ENCODE measurements at regions not wholly inside any gene's neighbourhood (a gene's known extent, or its start where the extent isn't known, plus 50 kb on each side); places are given as distances from the start of the nearest gene placed in this dataset.

DNA sequence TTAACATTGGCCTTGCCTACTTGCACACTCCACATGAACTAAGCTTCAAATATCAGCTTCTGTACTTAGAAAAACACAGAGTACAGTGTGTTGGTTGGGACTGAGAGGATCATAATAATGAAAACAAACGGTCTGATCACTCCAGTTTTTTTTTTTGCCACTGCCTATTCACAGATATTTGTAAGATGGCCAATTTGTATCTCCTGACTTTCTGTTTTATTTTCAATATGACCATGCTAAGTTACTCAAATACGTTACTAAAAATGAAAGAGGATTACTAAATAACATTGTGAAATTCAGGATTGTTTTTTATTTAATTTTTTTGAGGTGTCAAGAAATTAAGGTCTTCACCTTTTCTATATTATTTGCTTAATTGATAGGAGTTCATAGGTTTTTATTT lies 595.1 kb downstream of the TUSC7 start:
- no peak for DNase-seq (ENCODE audit: low spot score)

DNA sequence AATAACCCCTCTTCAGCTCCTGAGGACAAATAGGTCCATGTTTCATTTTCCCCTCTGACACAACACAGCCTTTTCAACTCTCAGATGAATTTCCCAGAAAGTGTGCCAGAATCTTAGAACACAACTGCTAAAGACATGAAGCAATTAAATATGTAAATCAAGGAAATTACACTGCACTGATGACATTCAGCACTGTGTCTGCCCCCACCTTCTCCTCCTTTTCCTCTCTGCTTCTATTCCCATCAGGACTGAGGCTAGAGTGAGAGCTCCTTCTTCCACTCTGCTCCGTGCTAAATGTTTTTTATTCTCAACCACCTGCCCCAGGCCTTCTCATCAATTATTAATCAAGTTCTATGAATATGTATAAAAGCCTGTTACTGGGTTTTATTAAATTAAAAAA lies 596.1 kb downstream of the TUSC7 start:
- no peak for DNase-seq (ENCODE audit: low spot score)

DNA sequence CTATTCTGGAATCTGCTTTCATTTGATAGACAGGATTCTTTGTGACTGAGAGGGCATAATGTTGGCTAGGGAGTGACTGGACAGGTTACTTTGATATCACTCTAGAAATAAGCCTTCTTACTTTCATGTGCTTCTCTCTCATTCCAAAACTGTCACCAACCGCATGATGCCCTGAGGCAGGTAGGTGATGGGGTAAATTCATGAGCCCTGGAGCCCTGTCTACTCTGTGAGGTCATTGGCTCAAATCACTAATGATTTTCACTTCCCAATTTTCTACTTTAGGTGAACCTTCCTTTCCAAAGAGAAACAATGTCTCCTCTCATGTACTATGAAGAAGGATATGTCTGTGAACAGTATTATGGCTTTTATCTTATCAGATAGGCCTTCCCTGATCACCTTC lies 596.7 kb downstream of the TUSC7 start:
- DNase-seq (ENCODE audit: low spot score), result no peak

DNA sequence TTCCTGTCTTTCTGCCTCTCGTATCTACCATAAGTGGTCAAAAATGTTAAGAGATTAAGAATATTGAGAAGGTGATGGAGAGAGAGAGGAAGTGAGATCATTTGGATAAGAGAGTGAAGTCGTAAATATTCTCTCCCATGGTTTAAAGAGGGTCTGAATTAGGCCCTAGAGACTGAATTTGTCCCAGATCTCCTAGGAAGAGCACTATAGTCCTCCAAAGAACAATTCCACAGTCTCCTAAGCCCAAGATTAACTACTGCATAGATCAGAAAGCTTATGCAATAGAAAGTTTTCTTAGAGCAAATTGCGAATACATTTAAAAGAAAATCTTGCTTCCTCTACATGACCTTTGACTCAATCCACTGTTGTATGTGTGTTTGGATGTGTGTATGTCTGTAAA lies 598.8 kb downstream of the TUSC7 start:
- no peak for DNase-seq (ENCODE audit: low spot score)

DNA sequence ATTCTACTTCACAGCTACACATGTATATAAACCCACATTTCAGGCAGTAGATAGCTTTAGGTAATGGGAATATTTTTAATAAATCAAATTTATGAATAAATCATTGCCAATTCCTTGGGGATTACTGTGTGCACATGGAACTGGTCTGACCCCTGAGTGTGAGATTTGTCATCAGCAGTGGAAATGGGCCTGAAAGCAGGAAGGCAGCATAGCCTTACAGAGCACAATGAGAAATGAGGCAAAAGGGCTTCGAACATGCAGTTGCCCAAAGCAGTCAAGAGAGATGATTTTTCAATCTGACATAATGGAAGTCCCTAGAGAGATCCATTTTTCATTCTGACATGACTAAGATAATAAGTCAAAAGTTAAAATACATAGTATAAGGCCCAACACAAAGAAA lies 599.2 kb downstream of the TUSC7 start:
- DNase-seq (ENCODE audit: low spot score), result no peak

DNA sequence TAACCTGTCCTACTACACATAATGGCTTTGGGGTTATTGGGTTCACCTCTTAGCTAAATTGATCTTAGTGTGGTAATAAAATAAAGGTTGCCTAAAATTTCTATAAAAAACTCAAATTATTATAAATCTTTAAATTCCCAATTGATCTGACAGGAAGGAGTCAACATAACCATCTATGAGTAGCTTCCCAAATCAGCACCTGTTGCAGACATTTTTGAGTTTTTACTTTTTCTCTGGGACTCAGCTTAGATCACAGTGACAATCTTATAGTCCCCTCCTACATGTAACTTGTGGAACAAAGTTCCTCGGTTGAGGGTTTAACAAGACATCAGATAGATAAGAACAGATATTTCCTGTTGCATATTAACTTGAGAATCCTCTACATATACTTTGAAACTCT lies 601.0 kb downstream of the TUSC7 start:
- DNase-seq (ENCODE audit: low spot score), result no peak

DNA sequence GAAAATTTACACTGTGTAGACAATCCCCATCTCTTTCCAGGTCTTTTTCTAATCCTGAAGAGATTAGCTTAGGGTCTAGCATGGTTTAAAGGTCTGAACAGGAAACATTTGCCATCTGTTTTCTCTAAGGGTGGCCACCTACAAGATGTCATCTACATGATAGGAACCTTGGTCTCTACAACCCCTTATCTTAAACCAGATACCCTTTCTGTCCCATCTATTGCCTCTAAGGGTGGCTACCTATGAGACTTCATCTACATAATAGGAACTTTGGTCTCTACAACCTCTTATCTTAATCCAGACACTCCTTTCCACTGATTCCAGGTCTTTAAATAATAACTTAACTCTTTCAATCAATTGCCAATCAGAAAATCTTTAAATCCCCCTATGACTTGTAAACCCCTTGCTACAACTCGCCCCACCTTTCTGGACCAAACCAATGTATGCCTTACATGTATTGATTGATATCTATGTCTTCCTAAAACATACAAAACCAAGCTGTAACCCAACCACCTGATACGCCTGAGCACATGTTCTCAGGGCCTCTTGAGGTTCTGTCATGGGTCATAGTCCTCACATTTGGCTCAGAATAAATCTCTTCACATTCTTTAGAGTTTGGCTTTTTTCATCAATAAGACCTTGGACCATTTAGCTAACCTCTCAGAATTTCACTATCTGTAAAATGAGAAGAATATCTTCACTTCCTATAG lies 605.0 kb downstream of the TUSC7 start:
- DNase-seq (ENCODE audit: low spot score), result no peak

DNA sequence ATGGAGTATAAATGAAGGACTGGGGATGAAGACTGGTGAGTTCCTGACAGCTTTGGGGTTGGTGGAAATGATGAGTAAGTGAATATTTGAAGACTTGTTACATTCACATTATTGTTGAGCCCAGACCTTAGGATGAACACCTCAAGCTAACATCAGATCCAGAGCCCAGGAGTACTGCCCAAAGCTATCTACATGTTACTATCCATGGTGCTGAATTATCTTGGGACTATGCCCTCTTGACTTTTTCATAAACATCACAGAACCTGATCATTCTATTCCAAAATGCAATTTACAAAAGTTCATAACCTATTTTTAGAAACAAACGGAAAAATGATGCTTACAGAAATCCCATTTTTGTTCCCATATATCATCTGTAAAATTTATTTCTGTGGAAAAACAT lies 613.3 kb downstream of the TUSC7 start:
- no peak for DNase-seq (ENCODE audit: low spot score)

DNA sequence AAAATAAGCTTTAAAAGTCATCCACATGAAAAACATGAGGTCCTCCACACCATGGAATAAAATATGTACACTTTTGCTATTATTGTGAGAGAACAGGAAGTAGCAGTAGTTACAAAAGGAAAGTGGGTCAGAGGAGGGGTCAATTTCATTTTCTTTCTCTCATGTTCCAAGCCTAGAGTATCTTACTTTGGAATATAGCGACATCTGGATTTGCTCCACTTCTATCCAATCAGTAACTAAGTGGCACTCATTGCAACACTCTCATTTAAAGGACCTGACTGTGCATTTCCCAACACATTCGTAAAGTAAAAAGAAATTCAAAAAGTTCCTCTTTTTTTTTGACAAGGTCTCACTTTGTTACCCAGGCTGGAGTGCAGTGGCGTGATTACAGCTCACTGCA lies 637.3 kb downstream of the TUSC7 start:
- DNase-seq (ENCODE audit: low spot score), result no peak

DNA sequence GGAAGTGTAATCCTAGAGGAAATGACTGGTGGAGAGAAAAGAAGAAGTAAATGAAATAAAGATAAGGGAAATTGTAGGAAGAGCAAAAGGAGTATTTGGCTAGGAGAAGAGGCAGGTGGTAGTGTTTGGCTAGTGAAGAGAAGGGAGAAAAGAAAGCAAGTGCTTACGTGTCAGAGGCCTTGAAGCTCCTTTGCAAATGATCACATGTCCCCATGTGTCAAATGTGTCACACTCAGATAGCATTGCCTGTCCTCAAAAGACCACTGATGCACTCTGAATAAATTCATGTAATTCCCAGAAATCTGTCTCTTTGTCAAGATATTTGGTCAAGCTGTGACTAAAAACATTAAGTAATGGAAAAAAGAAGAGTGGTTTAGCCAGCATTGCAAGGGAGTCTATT lies 639.3 kb downstream of the TUSC7 start:
- DNase-seq (ENCODE audit: low spot score), result no peak

DNA sequence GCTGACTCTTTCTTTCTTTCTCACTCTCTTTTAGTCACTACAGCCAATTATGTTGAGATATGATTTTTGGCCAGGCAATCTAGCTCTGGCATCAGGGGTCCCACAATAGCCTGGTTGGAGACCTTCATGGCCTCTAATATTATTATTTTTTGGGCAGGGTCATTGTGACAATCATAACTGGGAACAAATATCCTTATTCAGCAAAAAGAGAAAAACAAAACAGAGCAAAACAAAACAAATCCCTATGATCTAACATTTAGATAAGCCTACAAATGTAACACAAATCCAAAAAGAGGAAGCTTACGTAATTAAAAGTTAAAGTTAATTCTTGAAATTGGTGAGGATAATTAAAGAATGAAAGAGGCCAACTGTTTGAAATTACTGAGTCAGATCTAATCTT lies 640.0 kb downstream of the TUSC7 start:
- DNase-seq (ENCODE audit: low spot score), result no peak

DNA sequence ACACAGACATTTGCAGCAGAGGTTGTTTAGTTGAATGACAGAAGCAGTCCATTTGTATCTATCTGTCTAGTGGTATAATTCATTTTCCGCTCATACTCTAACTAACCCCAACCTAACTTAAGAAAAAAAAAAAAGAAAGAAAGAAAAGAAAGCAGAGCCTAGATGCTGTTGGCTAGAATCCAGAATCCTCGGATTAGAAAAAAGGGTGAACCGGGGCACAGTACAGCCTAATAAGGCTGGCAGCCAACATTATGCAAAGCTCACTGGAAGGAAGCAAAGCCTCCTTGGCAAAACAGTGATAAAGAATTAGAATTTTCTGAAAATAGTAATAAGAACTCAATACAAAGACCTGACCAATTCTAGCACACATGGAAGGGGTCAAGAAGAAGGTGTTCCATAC lies 640.8 kb downstream of the TUSC7 start:
- no peak for DNase-seq (ENCODE audit: low spot score)

DNA sequence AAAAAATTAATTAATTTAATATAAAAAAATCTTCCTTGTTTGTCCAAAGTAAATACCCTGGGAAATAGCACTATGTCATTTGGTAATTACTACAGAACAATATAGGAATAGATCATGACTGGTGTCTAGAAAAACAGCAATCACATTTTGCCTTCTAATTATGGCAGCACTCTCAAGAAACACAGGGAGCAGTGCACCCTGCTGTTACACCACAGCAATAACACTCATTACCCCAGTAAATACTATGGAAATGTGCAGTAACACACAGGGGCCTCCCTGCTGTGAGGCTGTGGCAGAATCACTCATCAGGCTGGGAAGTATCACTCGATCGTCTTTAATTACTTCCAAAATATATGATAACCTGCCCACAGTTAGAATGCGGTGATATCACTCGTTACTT lies 646.0 kb downstream of the TUSC7 start:
- no peak for DNase-seq (ENCODE audit: low spot score)

DNA sequence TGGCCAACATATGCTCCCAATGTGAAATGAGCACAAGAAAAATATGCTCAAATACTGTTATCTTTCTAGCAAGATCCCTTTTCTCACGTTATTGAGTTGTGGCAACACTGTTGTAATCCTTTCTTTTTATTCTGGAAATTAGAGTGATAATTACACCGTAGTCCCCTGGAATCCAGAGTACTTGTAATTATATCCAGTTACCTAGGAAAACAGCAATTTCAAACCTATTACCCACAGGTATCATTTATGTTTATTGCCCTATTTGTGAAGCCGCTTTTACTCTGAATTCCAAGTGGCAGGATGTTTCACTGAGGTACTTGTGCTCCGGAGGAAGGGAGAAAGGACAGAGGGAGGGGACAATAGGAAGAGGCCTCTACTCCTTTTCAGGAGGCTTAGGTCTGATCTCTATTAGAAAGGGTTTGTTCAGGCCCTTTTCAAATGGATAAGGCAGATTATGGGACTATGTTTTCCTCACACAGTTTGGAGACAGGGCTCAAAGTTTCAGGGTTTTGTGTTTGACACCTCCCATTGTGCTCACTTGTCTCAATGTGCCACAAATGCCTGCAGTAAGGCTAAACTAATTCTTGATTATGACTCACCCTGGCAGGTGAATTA lies 646.6 kb downstream of the TUSC7 start:
- DNase-seq (ENCODE audit: low spot score), result no peak

DNA sequence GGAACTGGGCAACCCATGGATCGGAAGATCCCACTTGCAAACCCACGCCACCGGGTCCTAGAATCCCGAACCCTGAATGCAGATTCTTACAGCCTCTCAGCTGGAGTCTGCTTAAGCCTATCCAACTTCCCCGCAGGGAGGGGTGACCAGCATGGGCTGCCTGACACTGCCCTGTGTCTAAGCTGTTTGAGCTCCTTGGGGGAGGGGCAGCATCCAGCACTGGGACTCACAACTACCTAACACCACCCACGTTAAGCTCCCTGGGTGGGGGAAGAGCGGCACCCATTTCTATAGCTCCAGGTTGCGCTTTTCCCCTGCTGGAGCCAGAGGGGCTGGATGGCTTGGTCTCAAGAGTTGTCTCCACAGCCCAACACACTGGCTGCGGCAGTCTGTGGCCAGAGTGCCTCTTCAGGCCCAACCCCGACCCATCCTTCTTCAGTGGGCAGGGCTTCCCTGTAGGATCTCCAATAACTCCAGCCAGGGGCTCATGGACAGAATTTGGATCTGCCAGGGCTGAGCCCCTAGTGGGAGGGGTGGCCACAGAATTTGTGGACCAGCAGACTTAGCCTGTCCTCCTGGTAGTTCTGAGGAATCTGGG lies 649.2 kb downstream of the TUSC7 start:
- DNase-seq (ENCODE audit: low spot score), result no peak

DNA sequence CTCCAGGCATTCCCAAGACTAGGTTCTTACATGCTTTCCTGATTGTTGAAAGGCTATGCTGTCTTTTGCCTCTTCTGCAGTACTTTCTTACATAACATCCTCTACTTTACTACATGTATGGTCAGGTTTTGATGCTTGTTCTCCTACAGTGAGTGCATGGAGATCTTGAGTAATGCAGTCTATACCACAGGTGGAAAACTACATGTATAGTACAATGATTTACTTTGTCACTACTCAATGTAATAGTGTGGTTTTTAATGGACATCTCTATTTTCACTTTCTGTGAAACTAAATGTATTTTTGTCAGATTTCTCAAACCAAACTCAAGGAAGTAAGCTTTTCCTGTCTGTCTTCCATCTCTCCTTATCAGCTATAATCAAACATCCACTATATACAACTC lies 657.0 kb downstream of the TUSC7 start:
- no peak for DNase-seq (ENCODE audit: low spot score)

DNA sequence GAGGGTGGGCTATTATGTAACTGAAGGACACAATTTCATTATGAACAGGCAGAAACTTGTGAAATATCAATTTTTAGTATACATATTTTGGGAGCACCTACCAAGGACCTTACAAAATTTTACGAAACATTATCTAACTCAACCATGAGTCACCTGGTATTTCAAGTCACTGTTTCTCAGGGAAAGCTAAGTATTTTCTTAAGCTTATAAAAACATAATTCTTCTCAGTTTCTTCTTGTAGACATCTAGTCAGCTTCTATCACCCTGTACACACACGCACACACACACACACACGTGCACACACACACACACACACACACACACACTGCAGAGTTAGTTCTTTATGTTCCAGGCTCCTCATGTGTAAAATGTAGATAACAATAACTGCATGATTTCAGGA lies 658.3 kb downstream of the TUSC7 start:
- DNase-seq (ENCODE audit: low spot score), result no peak

DNA sequence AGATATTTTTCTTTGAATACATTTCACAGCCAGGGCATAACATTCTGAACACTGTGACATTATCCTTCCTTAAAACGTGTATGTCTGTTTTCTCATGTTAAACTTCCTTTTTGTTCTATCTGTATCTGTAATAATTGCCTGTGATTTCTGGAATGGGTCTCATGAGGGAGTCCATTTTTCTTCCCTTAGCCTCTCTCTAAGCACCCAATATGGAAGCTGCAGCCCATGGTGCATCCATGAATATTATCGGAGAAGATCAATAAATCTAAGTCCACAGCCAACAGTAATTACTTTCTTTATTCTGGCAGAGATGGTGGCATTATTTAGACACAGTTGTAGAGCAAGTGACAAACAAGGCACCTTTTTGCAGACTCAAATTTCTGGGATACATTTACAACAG lies 671.1 kb downstream of the TUSC7 start:
- DNase-seq (ENCODE audit: low spot score), result no peak

DNA sequence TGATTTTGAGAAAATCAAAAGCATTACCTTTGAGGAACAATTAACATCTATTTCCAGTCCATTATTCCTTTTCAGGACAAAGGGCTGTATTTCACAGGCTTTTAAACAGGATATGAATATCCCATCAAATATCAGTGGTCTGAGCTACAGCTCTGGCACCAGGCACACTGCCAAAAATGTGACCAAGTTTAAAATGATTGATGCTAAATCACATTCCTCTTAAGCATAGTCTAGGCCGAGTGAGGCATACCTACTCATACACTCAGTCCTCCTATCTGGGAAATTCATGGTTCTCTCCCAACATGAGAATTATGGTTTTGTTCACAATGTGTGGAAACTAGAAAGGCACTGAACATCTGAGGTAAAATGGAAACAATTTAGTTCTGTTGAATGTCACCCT lies 683.5 kb downstream of the TUSC7 start:
- DNase-seq (ENCODE audit: low spot score), result no peak

DNA sequence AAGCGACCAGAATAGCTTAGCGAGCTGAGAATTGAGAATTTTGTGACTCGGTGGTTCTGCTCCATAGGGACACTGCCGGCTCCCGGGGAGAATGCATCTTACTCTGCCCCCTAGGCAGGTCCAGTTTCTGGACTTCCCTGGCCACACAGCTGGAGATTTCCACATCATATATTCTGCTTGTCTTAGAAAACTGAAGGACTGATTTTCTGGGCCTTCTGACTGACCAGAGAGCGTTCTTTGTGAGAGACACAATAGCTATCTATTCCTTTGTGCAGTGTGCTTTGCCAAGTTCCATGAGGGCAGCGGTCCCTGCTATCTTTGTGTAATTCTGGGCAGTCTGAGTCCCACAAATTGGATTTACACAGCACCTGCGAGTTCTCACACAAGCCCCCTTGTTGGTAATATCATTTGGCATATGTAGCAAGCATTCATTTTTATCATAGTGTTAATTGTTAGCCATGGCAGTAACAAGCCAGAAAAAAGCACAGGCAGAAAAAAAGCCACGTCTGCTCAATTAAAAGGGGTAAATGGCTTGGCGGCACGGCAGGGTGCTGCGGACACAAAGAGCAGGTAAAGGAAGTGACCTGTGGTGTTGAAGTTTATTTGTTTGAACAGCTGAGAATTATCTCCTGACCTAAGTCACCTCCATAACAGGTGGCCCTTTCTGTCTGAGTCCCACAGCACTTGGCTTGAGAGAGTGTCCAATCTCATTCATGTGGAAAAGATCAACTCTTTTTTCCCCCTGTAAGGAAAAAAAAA lies 688.7 kb downstream of the TUSC7 start:
- no peak for DNase-seq (ENCODE audit: low spot score)

DNA sequence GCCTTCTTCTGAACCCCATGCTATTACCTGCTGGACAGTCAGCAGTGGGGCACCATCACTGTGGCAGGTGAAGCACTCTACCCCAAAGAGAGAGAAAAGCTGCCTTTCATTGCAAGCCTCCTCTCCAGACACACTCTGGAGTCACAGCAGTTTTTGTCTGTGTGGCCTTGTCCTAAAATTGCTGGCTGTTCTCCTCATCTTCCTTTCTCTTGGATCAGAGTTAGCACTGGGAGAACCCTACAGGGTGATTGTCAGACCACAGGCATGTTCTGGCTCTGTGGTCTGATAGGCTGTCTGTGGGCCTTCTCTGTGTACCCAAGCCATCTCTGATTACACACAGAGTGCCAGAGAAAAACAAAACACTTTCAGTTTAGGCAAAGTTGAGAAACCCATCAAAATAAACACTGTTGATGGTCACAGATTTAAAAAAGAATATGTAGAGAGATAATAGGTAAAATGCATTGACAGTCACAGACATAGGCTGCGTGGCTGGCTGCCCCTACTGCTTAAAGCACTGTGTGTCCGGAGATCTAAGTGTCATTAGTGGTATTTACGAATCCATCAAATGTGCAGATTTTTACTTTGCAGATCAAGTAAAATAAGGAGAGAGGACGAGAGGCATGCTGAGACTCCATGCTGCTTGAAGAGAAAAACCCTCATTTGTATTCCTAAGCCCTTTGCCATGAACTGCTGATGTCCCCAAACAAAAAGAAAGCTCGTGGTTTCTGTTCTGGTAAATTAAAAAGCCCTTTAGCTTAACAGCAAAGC lies 689.9 kb downstream of the TUSC7 start:
- peak; percentile 54 for DNase-seq (ENCODE audit: low spot score)

DNA sequence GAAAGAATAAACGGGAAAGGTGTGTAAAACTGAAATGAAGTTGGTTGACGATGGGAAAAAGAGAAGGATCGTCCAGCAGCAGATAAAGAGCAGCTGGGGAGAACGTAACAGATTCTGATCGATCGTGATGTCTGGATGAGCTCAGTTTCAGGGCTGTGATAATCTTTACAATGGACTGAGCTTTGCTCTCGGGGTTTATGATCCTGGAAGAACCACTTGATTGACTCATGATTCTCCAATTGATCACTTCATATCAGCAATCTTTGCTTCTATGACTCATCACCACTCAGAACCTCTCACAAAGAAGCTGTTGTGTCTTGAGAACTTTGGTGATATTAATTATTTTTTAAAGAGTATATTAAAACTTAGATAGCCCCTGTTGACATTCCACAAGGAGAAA lies 690.7 kb downstream of the TUSC7 start:
- no peak for DNase-seq (ENCODE audit: low spot score)
